Endodermal cell (in vitro differentiated cells): ENCODE measurements at regions not wholly inside any gene's neighbourhood (a gene's known extent, or its start where the extent isn't known, plus 50 kb on each side); places are given as distances from the start of the nearest gene placed in this dataset.

ENCODE experiments used
- DNase-seq: peaks from one replicate; pipeline ENCODE4 v3.0.0-alpha.2; 2017
- H3K27ac ChIP-seq: 2 replicates; pipeline ENCODE4 v1.5.1; 2013; ENCODE audit warnings: mild to moderate bottlenecking, low read depth, low read length, moderate library complexity
- H3K27me3 ChIP-seq: 2 replicates; pipeline ENCODE4 v1.6.1; 2013; ENCODE audit warnings: mild to moderate bottlenecking, low read length, moderate library complexity; ENCODE audit not compliant: insufficient read depth, control insufficient read depth, poor library complexity, severe bottlenecking
- H3K36me3 ChIP-seq: 2 replicates; pipeline ENCODE4 v1.7.0; 2013; ENCODE audit warnings: mild to moderate bottlenecking, low read length, moderate library complexity; ENCODE audit not compliant: control insufficient read depth, insufficient read depth
- H3K4me1 ChIP-seq: one replicate; pipeline ENCODE4 v1.7.0; 2013; ENCODE audit warnings: low read length; ENCODE audit not compliant: control insufficient read depth, insufficient read depth
- H3K4me3 ChIP-seq: 2 replicates; pipeline ENCODE4 v1.5.1; 2013; ENCODE audit warnings: mild to moderate bottlenecking, low read length, moderate library complexity
- H3K9ac ChIP-seq: 2 replicates; pipeline ENCODE4 v1.6.1; 2013; ENCODE audit warnings: mild to moderate bottlenecking, low read length, moderate library complexity; ENCODE audit not compliant: poor library complexity, severe bottlenecking; ENCODE audit errors: extremely low read depth
- H3K9me3 ChIP-seq: 2 replicates; pipeline ENCODE4 v1.6.1; 2013; ENCODE audit warnings: mild to moderate bottlenecking, low read length, moderate library complexity; ENCODE audit not compliant: control insufficient read depth
- H3K27ac Mint-ChIP-seq: 2 replicates; pipeline ENCODE4 v1.8.0; 2020; ENCODE audit warnings: mixed read lengths
- H3K27me3 Mint-ChIP-seq: 2 replicates; pipeline ENCODE4 v1.8.0; 2021; ENCODE audit warnings: mild to moderate bottlenecking, mixed read lengths; ENCODE audit not compliant: insufficient read depth
- H3K36me3 Mint-ChIP-seq: 2 replicates; pipeline ENCODE4 v1.8.0; 2020; ENCODE audit warnings: low read depth, mixed read lengths
- H3K4me1 Mint-ChIP-seq: 2 replicates; pipeline ENCODE4 v1.8.0; 2020; ENCODE audit warnings: mixed read lengths
- H3K4me3 Mint-ChIP-seq: 2 replicates; pipeline ENCODE4 v1.8.0; 2020; ENCODE audit warnings: mild to moderate bottlenecking, moderate library complexity, mixed read lengths
- H3K9me3 Mint-ChIP-seq: 2 replicates; pipeline ENCODE4 v1.8.0; 2020; ENCODE audit warnings: mild to moderate bottlenecking, mixed read lengths
- CTCF ChIP-seq: fragments of 200-600 bp; sonication (generic); conservative IDR thresholded peaks from 2 replicates; pipeline ENCODE4 v1.5.0; 2021; ENCODE audit warnings: antibody characterized with exemption, mild to moderate bottlenecking
- WGBS, 2 experiments: methylation state at CpG; one replicate each; pipeline versions ENCODE4 v1.1.5 to v1.1.7; 2013; ENCODE audit warnings: missing lambda C conversion rate in 2 of 2, mixed read lengths in 1 of 2; ENCODE audit not compliant: insufficient coverage in 1 of 2, insufficient read length in 1 of 2; 5-methylcytosine and 5-hydroxymethylcytosine counted together

GRCh38 chr12:97951717-97952116 lies 489.1 kb downstream of the RMST start:
- H3K27me3 Mint-ChIP-seq: no peaks in the 10 kb centered on the region
- peaks cover 5% of the 10 kb centered on the region for H3K4me1 Mint-ChIP-seq
- H3K4me3 Mint-ChIP-seq: no peak overlapping the region
- H3K27me3 ChIP-seq: no peaks in the 10 kb centered on the region
- no peaks in the 10 kb centered on the region for H3K4me1 ChIP-seq
- H3K9me3 ChIP-seq: peaks cover 35% of the 10 kb centered on the region
- H3K36me3 Mint-ChIP-seq: peaks cover 16% of the 10 kb centered on the region
- no peaks in the 10 kb centered on the region for H3K36me3 ChIP-seq
- no peak for TF ChIP-seq CTCF
- H3K27ac ChIP-seq: no peak overlapping the region
- H3K27ac Mint-ChIP-seq: no peak overlapping the region
- peaks cover 45% of the 10 kb centered on the region for H3K9me3 Mint-ChIP-seq
- no peak overlapping the region for H3K9ac ChIP-seq
- no peak overlapping the region for H3K4me3 ChIP-seq
- no peak for DNase-seq

- H3K27me3 ChIP-seq: no peaks in the 10 kb centered on the region
- no peaks in the 10 kb centered on the region for H3K27me3 Mint-ChIP-seq
- no peak for DNase-seq
- no peaks in the 10 kb centered on the region for H3K36me3 ChIP-seq
- peaks cover 4% of the 10 kb centered on the region for H3K36me3 Mint-ChIP-seq
- no peak overlapping the region for H3K9ac ChIP-seq
- no peak for TF ChIP-seq CTCF
- H3K4me1 Mint-ChIP-seq: no peaks in the 10 kb centered on the region
- WGBS, 2 experiments: 86 to 87% methylated on average over 1 of the region's 1 CpG
- peak overlapping the region; percentile 48 for H3K4me3 ChIP-seq
- peaks cover 10% of the 10 kb centered on the region for H3K9me3 Mint-ChIP-seq
- H3K27ac Mint-ChIP-seq: no peak overlapping the region
- H3K4me3 Mint-ChIP-seq: no peak overlapping the region
- H3K9me3 ChIP-seq: peaks cover 45% of the 10 kb centered on the region
- no peak overlapping the region for H3K27ac ChIP-seq
- no peaks in the 10 kb centered on the region for H3K4me1 ChIP-seq
Observed at GRCh38 chr12:97957109-97957508, 494.5 kb downstream of the RMST start.

- Histone ChIP-seq H3K4me1 (no peaks in the 10 kb centered on the region), H3K27me3 (no peaks in the 10 kb centered on the region), H3K4me3 (no peak overlapping the region), H3K36me3 (no peaks in the 10 kb centered on the region), H3K27ac (no peak overlapping the region), H3K9me3 (peaks cover 45% of the 10 kb centered on the region), H3K9ac (no peak overlapping the region)
- Mint-ChIP-seq H3K27ac (no peak overlapping the region), H3K4me3 (no peak overlapping the region), H3K4me1 (peaks cover 6% of the 10 kb centered on the region), H3K27me3 (no peaks in the 10 kb centered on the region), H3K9me3 (peaks cover 10% of the 10 kb centered on the region), H3K36me3 (peaks cover 4% of the 10 kb centered on the region)
- peak; percentile 71 for TF ChIP-seq CTCF
- WGBS, 2 experiments: 60 to 79% methylated on average over 1 to 3 of the region's 3 CpGs
- peak; percentile 69 for DNase-seq
Observed at GRCh38 chr12:97960225-97960624, 497.6 kb downstream of the RMST start.
